GM12878 (cell line): ENCODE measurements at regions not wholly inside any gene's neighbourhood (a gene's known extent, or its start where the extent isn't known, plus 50 kb on each side); places are given as distances from the start of the nearest gene placed in this dataset.

ENCODE experiments used
- ATAC-seq: fragments of 200-7000 bp; cut with Tn5 transposase; 3 replicates; pipeline ENCODE4 v1.9.1; 2020; ENCODE audit warnings: mild to moderate bottlenecking, moderate library complexity
- BruUV-seq: library from RNA; stranded (reverse); fragments of 400-500 nt; replicated peaks from 2 replicates; lab custom pipeline; 2021; lab: Mats Ljungman, UMichigan
- CTCF ChIA-PET: fragments of 300-600 bp; sonication (Branson Sonifier 250); formaldehyde crosslinking; extraction: SDS; loops from one replicate; lab custom pipeline; 2021; ENCODE audit warnings: inconsistent platforms; lab: Yijun Ruan, JAX
- POLR2A ChIA-PET: fragments of 350-600 bp; formaldehyde crosslinking; extraction: SDS; loops from one replicate; lab custom pipeline; 2021; ENCODE audit warnings: inconsistent platforms; lab: Charles Lee
- RAD21 ChIA-PET: fragments of 300-600 bp; sonication (Branson Sonifier 250); formaldehyde crosslinking; loops from one replicate; lab custom pipeline; 2023; ENCODE audit warnings: antibody characterized with exemption; ENCODE audit not compliant: unreplicated experiment; lab: Charles Lee
- SMC1A ChIA-PET: fragments of 300-600 bp; sonication (Branson Sonifier 250); formaldehyde crosslinking; loops from one replicate; lab custom pipeline; 2023; ENCODE audit not compliant: unreplicated experiment, uncharacterized antibody; lab: Charles Lee
- DNase-seq: peaks from one replicate; pipeline ENCODE4 v3.0.0-alpha.2; 2011; ENCODE audit warnings: low read depth, low spot score
- FAIRE-seq: peaks from 3 replicates; lab custom pipeline; 2011; peaks lifted over from hg19 to GRCh38; lab: Jason Lieb, UNC
- H2AFZ ChIP-seq: 2 replicates; pipeline ENCODE4 v1.6.0; 2011; ENCODE audit warnings: low read depth, low read length, control low read depth; ENCODE audit not compliant: control insufficient read depth
- H3K27ac ChIP-seq: 2 replicates; pipeline ENCODE4 v1.5.1; 2011; ENCODE audit warnings: control low read depth; ENCODE audit not compliant: control insufficient read depth, insufficient read depth
- H3K27me3 ChIP-seq, 2 experiments: replicated peaks in 1 of 2; 2 replicates each; pipeline versions ENCODE4 v1.6.0 to v1.6.1; 2011; ENCODE audit warnings: low read length in 1 of 2; ENCODE audit not compliant: control insufficient read depth in 2 of 2, insufficient read depth in 2 of 2
- H3K36me3 ChIP-seq, 2 experiments: 2 replicates each; pipeline ENCODE4 v1.5.1; 2011; ENCODE audit warnings: low read length in 1 of 2; ENCODE audit not compliant: control insufficient read depth in 2 of 2, insufficient read depth in 2 of 2
- H3K4me1 ChIP-seq: 2 replicates; pipeline ENCODE4 v1.6.1; 2011; ENCODE audit warnings: mild to moderate bottlenecking, low read length, moderate library complexity, mixed read lengths; ENCODE audit not compliant: control insufficient read depth, insufficient read depth
- H3K4me2 ChIP-seq: 2 replicates; pipeline ENCODE4 v1.6.0; 2011; ENCODE audit warnings: control low read depth; ENCODE audit not compliant: control insufficient read depth, insufficient read depth
- H3K4me3 ChIP-seq: fragments of 200-600 bp; sonication (generic); 2 replicates; pipeline ENCODE4 v1.5.1; 2016
- H3K79me2 ChIP-seq: 2 replicates; pipeline ENCODE4 v1.6.0; 2011; ENCODE audit warnings: low read length; ENCODE audit not compliant: control insufficient read depth, insufficient read depth
- H3K9ac ChIP-seq: 2 replicates; pipeline ENCODE4 v1.8.0; 2011; ENCODE audit warnings: low read length, control low read depth, mixed read lengths; ENCODE audit not compliant: control insufficient read depth, insufficient read depth
- H3K9me3 ChIP-seq: replicated peaks from 3 replicates; pipeline ENCODE4 v1.5.1; 2011; ENCODE audit warnings: mild to moderate bottlenecking, low read length; ENCODE audit not compliant: control insufficient read depth, insufficient read depth
- H4K20me1 ChIP-seq: 2 replicates; pipeline ENCODE4 v1.6.0; 2011; ENCODE audit not compliant: control insufficient read depth, insufficient read depth
- ETV6 ChIP-seq, 2 experiments: fragments of 450-650 bp in 1 of 2; IDR thresholded peaks in 1 of 2; conservative IDR thresholded peaks in 1 of 2; 2 replicates each; pipeline ENCODE4 v1.6.1; 2014; ENCODE audit warnings: antibody characterized with exemption in 1 of 2, borderline replicate concordance in 1 of 2, low read depth in 1 of 2, mild to moderate bottlenecking in 1 of 2, moderate library complexity in 1 of 2
- HSF1 ChIP-seq: fragments of 150-350 bp; IDR thresholded peaks from 2 replicates; pipeline ENCODE4 v1.6.1; 2014; ENCODE audit warnings: mild to moderate bottlenecking, low read depth, low read length
- IKZF2 ChIP-seq, 2 experiments: fragments of 450-650 bp; IDR thresholded peaks; 2 replicates each; pipeline ENCODE4 v1.6.1; 2017; ENCODE audit warnings: mild to moderate bottlenecking in 2 of 2, moderate library complexity in 2 of 2
- LARP7 ChIP-seq: fragments of 450-650 bp; IDR thresholded peaks from 2 replicates; pipeline ENCODE4 v1.6.1; 2017; ENCODE audit warnings: mild to moderate bottlenecking
- NFIC ChIP-seq: IDR thresholded peaks from 2 replicates; pipeline ENCODE4 v1.6.1; 2012; ENCODE audit warnings: low read depth, mild to moderate bottlenecking, inconsistent platforms, low read length, moderate library complexity
- NRF1 ChIP-seq: conservative IDR thresholded peaks from 2 replicates; pipeline ENCODE4 v1.6.1; 2011; ENCODE audit warnings: mild to moderate bottlenecking, low read depth, low read length, improper control_type of control experiment
- POLR2AphosphoS5 ChIP-seq: IDR thresholded peaks from 2 replicates; pipeline ENCODE4 v1.6.1; 2011; ENCODE audit warnings: mild to moderate bottlenecking, low read length, inconsistent platforms
- RFX5 ChIP-seq: IDR thresholded peaks from 2 replicates; pipeline ENCODE4 v1.6.1; 2011; ENCODE audit warnings: low read depth, low read length, improper control_type of control experiment
- ZNF207 ChIP-seq: fragments of 450-650 bp; IDR thresholded peaks from 2 replicates; pipeline ENCODE4 v1.6.1; 2014; ENCODE audit warnings: antibody characterized with exemption, mild to moderate bottlenecking, borderline replicate concordance
- WGBS: methylation state at CpG from one replicate; pipeline ENCODE4 v1.1.6; 2016; ENCODE audit warnings: low lambda C conversion rate; ENCODE audit not compliant: insufficient replicate concordance, insufficient coverage; ENCODE audit errors: missing lambda C conversion rate; 5-methylcytosine and 5-hydroxymethylcytosine counted together
- in situ Hi-C: fragments of 300-500 bp; cut with MboI; formaldehyde crosslinking; loops from 9 replicates; pipeline ENCODE4 v1.14.3; 2018; ENCODE audit warnings: mixed read lengths
- intact Hi-C: fragments of 100-400 bp; cut with micrococcal nuclease; formaldehyde crosslinking; loops from one replicate; pipeline ENCODE4 v1.14.2; 2022; ENCODE audit not compliant: unreplicated experiment
- TF ChIP-seq, protein P1 (sequence below): fragments of 450-650 bp; IDR thresholded peaks from 2 replicates; pipeline ENCODE4 v1.6.1; 2017; ENCODE audit warnings: antibody characterized with exemption, mild to moderate bottlenecking, moderate library complexity

DNA sequence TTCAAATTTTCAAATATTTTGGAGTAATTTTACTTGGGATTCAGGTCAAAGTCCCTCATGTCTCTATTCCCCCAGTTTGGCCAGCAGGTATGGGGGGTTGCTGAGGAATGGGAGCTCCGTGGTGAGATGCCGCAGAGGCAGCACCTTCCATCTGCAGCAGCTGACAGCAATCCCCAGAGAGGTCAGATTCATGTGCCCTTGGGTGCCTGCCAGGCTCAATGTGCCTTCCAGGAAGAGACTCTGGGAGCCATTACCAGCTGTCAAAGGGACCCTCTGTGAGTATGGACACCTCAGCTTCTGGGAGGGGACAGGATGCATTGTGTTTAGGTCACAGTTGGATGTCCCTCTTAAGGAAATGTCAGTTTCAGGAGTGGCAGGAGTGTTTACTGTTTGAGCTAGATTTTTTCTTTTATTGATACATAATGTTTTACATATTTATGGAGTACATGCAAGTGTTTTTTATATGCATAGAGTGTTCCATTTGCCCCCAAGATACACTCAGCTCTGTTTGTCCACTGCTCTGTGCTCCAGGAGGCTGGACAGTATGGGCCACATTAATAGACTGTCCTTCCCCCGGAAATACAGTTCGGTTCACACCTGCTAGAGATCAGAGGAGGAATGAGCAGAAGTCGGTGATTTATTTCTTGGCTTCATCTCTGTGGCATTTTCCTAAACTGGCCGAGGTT, 75.3 kb upstream of the GRB10 start:
- SMC1A ChIA-PET: no interaction called here
- Histone ChIP-seq H3K4me2 (no peak overlapping the region), H3K4me1 (no peaks in the 10 kb centered on the region), H3K9me3 (no peaks in the 10 kb centered on the region)
- FAIRE-seq: no peak
- TF ChIP-seq HSF1: no peak
- no peak for TF ChIP-seq NRF1
- TF ChIP-seq IKZF2 (IDR thresholded peaks at IDR 0.05): no peak
- no peak for TF ChIP-seq NFIC
- no peak for TF ChIP-seq POLR2AphosphoS5
- TF ChIP-seq RFX5: no peak
- no peak for TF ChIP-seq ZNF207
- no peak for TF ChIP-seq LARP7
- TF ChIP-seq, protein P1, sequence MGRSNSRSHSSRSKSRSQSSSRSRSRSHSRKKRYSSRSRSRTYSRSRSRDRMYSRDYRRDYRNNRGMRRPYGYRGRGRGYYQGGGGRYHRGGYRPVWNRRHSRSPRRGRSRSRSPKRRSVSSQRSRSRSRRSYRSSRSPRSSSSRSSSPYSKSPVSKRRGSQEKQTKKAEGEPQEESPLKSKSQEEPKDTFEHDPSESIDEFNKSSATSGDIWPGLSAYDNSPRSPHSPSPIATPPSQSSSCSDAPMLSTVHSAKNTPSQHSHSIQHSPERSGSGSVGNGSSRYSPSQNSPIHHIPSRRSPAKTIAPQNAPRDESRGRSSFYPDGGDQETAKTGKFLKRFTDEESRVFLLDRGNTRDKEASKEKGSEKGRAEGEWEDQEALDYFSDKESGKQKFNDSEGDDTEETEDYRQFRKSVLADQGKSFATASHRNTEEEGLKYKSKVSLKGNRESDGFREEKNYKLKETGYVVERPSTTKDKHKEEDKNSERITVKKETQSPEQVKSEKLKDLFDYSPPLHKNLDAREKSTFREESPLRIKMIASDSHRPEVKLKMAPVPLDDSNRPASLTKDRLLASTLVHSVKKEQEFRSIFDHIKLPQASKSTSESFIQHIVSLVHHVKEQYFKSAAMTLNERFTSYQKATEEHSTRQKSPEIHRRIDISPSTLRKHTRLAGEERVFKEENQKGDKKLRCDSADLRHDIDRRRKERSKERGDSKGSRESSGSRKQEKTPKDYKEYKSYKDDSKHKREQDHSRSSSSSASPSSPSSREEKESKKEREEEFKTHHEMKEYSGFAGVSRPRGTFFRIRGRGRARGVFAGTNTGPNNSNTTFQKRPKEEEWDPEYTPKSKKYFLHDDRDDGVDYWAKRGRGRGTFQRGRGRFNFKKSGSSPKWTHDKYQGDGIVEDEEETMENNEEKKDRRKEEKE: no peak
- TF ChIP-seq ETV6 (conservative IDR thresholded peaks at IDR 0.05 in 1 of 2, IDR thresholded peaks at IDR 0.05 in 1 of 2; ENCODE audit: borderline replicate concordance in 1 of 2, low read depth in 1 of 2): no peak
- TF ChIP-seq, all 136 proteins: peak for 0
- POLR2A ChIA-PET: no interaction called here
- no peaks in the 10 kb centered on the region for H3K79me2 ChIP-seq
- DNase-seq (no peak), ATAC-seq (no peak)
- intact Hi-C loops: no loop called here
- no peak overlapping the region for H2AFZ ChIP-seq
- CTCF ChIA-PET: interaction anchor here (0.7 kb wide), 1 partner anchor 225 kb away, joined by 4 read pairs; no protein-coding TSS in a partner anchor
- RAD21 ChIA-PET: no interaction called here
- peaks cover 0 to 2% of the 10 kb centered on the region in 2 experiments; a peak in 1 of 4 replicates for H3K27me3 ChIP-seq
- no peak overlapping the region for H3K4me3 ChIP-seq
- H3K27ac ChIP-seq: no peak overlapping the region
- in situ Hi-C loops: no loop called here
- H3K9ac ChIP-seq: no peak overlapping the region
- no peaks in the 10 kb centered on the region for H4K20me1 ChIP-seq
- WGBS: 4% methylated on average over 6 of the region's 6 CpGs
- no peaks in the 10 kb centered on the region for H3K36me3 ChIP-seq
- no TSS peak for BruUV-seq
